Cardiac muscle cell (in vitro differentiated cells and primary cell): ENCODE measurements at regions not wholly inside any gene's neighbourhood (a gene's known extent, or its start where the extent isn't known, plus 50 kb on each side); places are given as distances from the start of the nearest gene placed in this dataset.

Source experiments
- DNase-seq, 2 donors: peaks; one replicate each; pipeline versions ENCODE4 v3.0.0 to v3.0.0-alpha.2; 2010 to 2017; ENCODE audit warnings: low read depth in 1 of 2, low spot score in 1 of 2
- H3K27ac ChIP-seq: fragments of 200-600 bp; sonication (generic); 2 replicates; pipeline ENCODE4 v1.5.1; 2016
- H3K27me3 ChIP-seq: fragments of 200-600 bp; sonication (generic); 2 replicates; pipeline ENCODE4 v1.6.0; 2016; ENCODE audit warnings: control low read depth
- H3K36me3 ChIP-seq: fragments of 200-600 bp; sonication (generic); 2 replicates; pipeline ENCODE4 v1.5.1; 2016; ENCODE audit warnings: control low read depth
- H3K4me1 ChIP-seq: fragments of 200-600 bp; sonication (generic); 2 replicates; pipeline ENCODE4 v1.8.1; 2017; ENCODE audit warnings: low read depth, mild to moderate bottlenecking, mixed run types
- H3K4me3 ChIP-seq: fragments of 200-600 bp; sonication (generic); 2 replicates; pipeline ENCODE4 v1.5.1; 2016; ENCODE audit warnings: mild to moderate bottlenecking
- H3K9me3 ChIP-seq: fragments of 200-600 bp; sonication (generic); 2 replicates; pipeline ENCODE4 v1.5.1; 2017; ENCODE audit warnings: low read depth, mild to moderate bottlenecking, control low read depth
- CTCF ChIP-seq: IDR thresholded peaks from 2 replicates; pipeline ENCODE4 v1.5.1; 2012; ENCODE audit warnings: low read depth, mild to moderate bottlenecking, low read length

GRCh38 chr4:14659286-14659685 is 343.0 kb upstream of the CPEB2 start:
- Histone ChIP-seq H3K36me3 (no peaks in the 10 kb centered on the region), H3K9me3 (no peaks in the 10 kb centered on the region), H3K27me3 (no peaks in the 10 kb centered on the region), H3K4me3 (no peak overlapping the region), H3K27ac (no peak overlapping the region), H3K4me1 (no peaks in the 10 kb centered on the region)
- DNase-seq, result no peak
- TF ChIP-seq CTCF, result no peak

- Histone ChIP-seq H3K4me3 (no peak overlapping the region), H3K4me1 (no peaks in the 10 kb centered on the region), H3K27me3 (no peaks in the 10 kb centered on the region), H3K9me3 (no peaks in the 10 kb centered on the region), H3K36me3 (no peaks in the 10 kb centered on the region), H3K27ac (no peak overlapping the region)
- no peak for TF ChIP-seq CTCF
- DNase-seq, result no peak
Measured at GRCh38 chr4:14667624-14668151, 334.6 kb upstream of the CPEB2 start.

GRCh38 chr4:14668296-14668695 is 334.0 kb upstream of the CPEB2 start:
- Histone ChIP-seq H3K4me1 (no peaks in the 10 kb centered on the region), H3K27ac (no peak overlapping the region), H3K4me3 (no peak overlapping the region), H3K27me3 (no peaks in the 10 kb centered on the region), H3K9me3 (no peaks in the 10 kb centered on the region), H3K36me3 (no peaks in the 10 kb centered on the region)
- DNase-seq, result no peak
- no peak for TF ChIP-seq CTCF

GRCh38 chr4:14669371-14669770 is 332.9 kb upstream of the CPEB2 start:
- Histone ChIP-seq H3K4me3 (no peak overlapping the region), H3K4me1 (no peaks in the 10 kb centered on the region), H3K36me3 (no peaks in the 10 kb centered on the region), H3K27me3 (no peaks in the 10 kb centered on the region), H3K9me3 (no peaks in the 10 kb centered on the region), H3K27ac (no peak overlapping the region)
- no peak for TF ChIP-seq CTCF
- DNase-seq, result no peak

GRCh38 chr4:14671146-14671545 is 331.1 kb upstream of the CPEB2 start:
- H3K4me3 ChIP-seq, result no peak overlapping the region
- no peak overlapping the region for H3K27ac ChIP-seq
- no peaks in the 10 kb centered on the region for H3K4me1 ChIP-seq
- H3K36me3 ChIP-seq, result no peaks in the 10 kb centered on the region
- no peaks in the 10 kb centered on the region for H3K27me3 ChIP-seq
- DNase-seq, result no peak
- TF ChIP-seq CTCF, result no peak
- H3K9me3 ChIP-seq, result no peaks in the 10 kb centered on the region
